SK-N-SH (cell line): ENCODE measurements at regions not wholly inside any gene's neighbourhood (a gene's known extent, or its start where the extent isn't known, plus 50 kb on each side); places are given as distances from the start of the nearest gene placed in this dataset.

Experiments
- CTCF ChIA-PET: fragments of 300-600, 350-600 bp; formaldehyde crosslinking; extraction: SDS; loops from one replicate; lab custom pipeline; 2021; lab: Yijun Ruan, JAX
- POLR2A ChIA-PET: fragments of 350-600 bp; sonication (Branson Sonifier 250); formaldehyde crosslinking; extraction: SDS; loops from one replicate; lab custom pipeline; 2020; ENCODE audit warnings: antibody characterized with exemption, inconsistent platforms; lab: Yijun Ruan, JAX
- DNase-seq: peaks from one replicate; pipeline ENCODE4 v3.0.0; 2012
- H2AFZ ChIP-seq: fragments of 200-600 bp; sonication (generic); 2 replicates; pipeline ENCODE4 v1.8.1; 2016; ENCODE audit warnings: antibody characterized with exemption, mild to moderate bottlenecking, low read depth
- H3F3A ChIP-seq: fragments of 200-600 bp; sonication (generic); replicated peaks from 2 replicates; pipeline ENCODE3; 2016; ENCODE audit warnings: antibody characterized with exemption, mild to moderate bottlenecking; ENCODE audit not compliant: insufficient read depth
- H3K27ac ChIP-seq, 2 experiments: fragments of 200-500 bp in 1 of 2; fragments of 200-600 bp in 1 of 2; sonication (Bioruptor generic) in 1 of 2; sonication (generic), shearing (Covaris generic) in 1 of 2; 2 replicates each; pipeline versions ENCODE4 v1.5.1 to v1.6.1; 2014 to 2016; ENCODE audit warnings: low read depth in 2 of 2, inconsistent platforms in 1 of 2, low read length in 1 of 2, mild to moderate bottlenecking in 1 of 2, mixed read lengths in 1 of 2
- H3K27me3 ChIP-seq: fragments of 200-600 bp; sonication (generic), shearing (Covaris generic); 2 replicates; pipeline ENCODE4 v1.6.1; 2016; ENCODE audit warnings: mixed run types; ENCODE audit not compliant: insufficient read depth
- H3K36me3 ChIP-seq, 2 experiments: fragments of 200-500 bp in 1 of 2; fragments of 200-600 bp in 1 of 2; sonication (Bioruptor generic) in 1 of 2; sonication (generic) in 1 of 2; replicated peaks in 1 of 2; 2 replicates each; pipeline versions ENCODE3 to v1.5.1; 2014 to 2016; ENCODE audit warnings: low read length in 1 of 2, mild to moderate bottlenecking in 1 of 2; ENCODE audit not compliant: insufficient read depth in 2 of 2, control insufficient read depth in 1 of 2
- H3K4me1 ChIP-seq, 2 experiments: fragments of 200-500 bp in 1 of 2; fragments of 200-600 bp in 1 of 2; sonication (Bioruptor generic) in 1 of 2; sonication (generic), shearing (Covaris generic) in 1 of 2; 2 replicates each; pipeline versions ENCODE4 v1.5.1 to v1.6.1; 2014 to 2016; ENCODE audit warnings: low read depth in 1 of 2, low read length in 1 of 2, mixed run types in 1 of 2; ENCODE audit not compliant: insufficient read depth in 2 of 2, control insufficient read depth in 1 of 2
- H3K4me2 ChIP-seq: fragments of 200-600 bp; sonication (generic), shearing (Covaris generic); 2 replicates; pipeline ENCODE4 v1.6.1; 2017; ENCODE audit warnings: mixed run types
- H3K4me3 ChIP-seq, 2 experiments: fragments of 200-500 bp in 1 of 2; fragments of 200-600 bp in 1 of 2; sonication (Bioruptor generic) in 1 of 2; sonication (generic), shearing (Covaris generic) in 1 of 2; 2 replicates each; pipeline versions ENCODE4 v1.5.1 to v1.8.1; 2014 to 2016; ENCODE audit warnings: low read depth in 2 of 2, inconsistent platforms in 1 of 2, low read length in 1 of 2, mild to moderate bottlenecking in 1 of 2, mixed read lengths in 1 of 2, moderate library complexity in 1 of 2
- H3K79me2 ChIP-seq: fragments of 200-600 bp; sonication (generic); 2 replicates; pipeline ENCODE4 v1.8.1; 2017; ENCODE audit warnings: mild to moderate bottlenecking; ENCODE audit not compliant: insufficient read depth
- H3K9ac ChIP-seq: fragments of 200-600 bp; sonication (generic); 2 replicates; pipeline ENCODE4 v1.6.1; 2017; ENCODE audit warnings: mixed run types
- H3K9me2 ChIP-seq: fragments of 200-600 bp; sonication (generic); 2 replicates; pipeline ENCODE4 v1.6.1; 2017; ENCODE audit warnings: mixed run types
- H3K9me3 ChIP-seq: fragments of 200-600 bp; sonication (generic); 2 replicates; pipeline ENCODE4 v1.6.1; 2017; ENCODE audit warnings: mixed run types, mild to moderate bottlenecking, moderate library complexity
- H4K20me1 ChIP-seq: fragments of 200-600 bp; sonication (generic); 2 replicates; pipeline ENCODE4 v1.6.1; 2017; ENCODE audit warnings: mild to moderate bottlenecking, mixed run types; ENCODE audit not compliant: insufficient read depth
- CHD2 ChIP-seq: fragments of 150-350 bp; IDR thresholded peaks from 2 replicates; pipeline ENCODE4 v1.6.1; 2018; ENCODE audit warnings: low read length; ENCODE audit not compliant: partially characterized antibody
- FOSL2 ChIP-seq: IDR thresholded peaks from 2 replicates; pipeline ENCODE4 v1.4.0; 2012; ENCODE audit warnings: low read depth, mild to moderate bottlenecking, moderate library complexity, borderline replicate concordance
- FOXJ3 ChIP-seq: sonication (generic); formaldehyde crosslinking; IDR thresholded peaks from 2 replicates; pipeline ENCODE4 v1.5.1; 2020; ENCODE audit warnings: mild to moderate bottlenecking, missing genetic modification reagents
- GABPA ChIP-seq: IDR thresholded peaks from 2 replicates; pipeline ENCODE4 v1.4.0; 2012; ENCODE audit warnings: low read depth, mild to moderate bottlenecking
- GATA2 ChIP-seq: sonication (generic); formaldehyde crosslinking; IDR thresholded peaks from 2 replicates; pipeline ENCODE4 v1.5.0; 2020; ENCODE audit warnings: mild to moderate bottlenecking, missing genetic modification reagents
- IRF3 ChIP-seq: fragments of 150-350 bp; IDR thresholded peaks from 2 replicates; pipeline ENCODE4 v1.6.1; 2016; ENCODE audit warnings: mild to moderate bottlenecking, low read depth, low read length
- JUND ChIP-seq: IDR thresholded peaks from 2 replicates; pipeline ENCODE4 v1.4.0; 2012
- MAX ChIP-seq: IDR thresholded peaks from 2 replicates; pipeline ENCODE4 v1.4.0; 2012; ENCODE audit warnings: low read depth
- NFIC ChIP-seq: IDR thresholded peaks from 2 replicates; pipeline ENCODE4 v1.4.0; 2012; ENCODE audit warnings: borderline replicate concordance
- NRF1 ChIP-seq: IDR thresholded peaks from 2 replicates; pipeline ENCODE4 v1.6.1; 2012; ENCODE audit warnings: low read depth, mild to moderate bottlenecking, low read length
- PBX3 ChIP-seq: IDR thresholded peaks from 2 replicates; pipeline ENCODE4; 2012
- POLR2AphosphoS5 ChIP-seq: IDR thresholded peaks from 2 replicates; pipeline ENCODE4 v1.6.1; 2012; ENCODE audit warnings: low read depth, low read length
- RAD21 ChIP-seq: IDR thresholded peaks from 2 replicates; pipeline ENCODE4 v1.6.1; 2012; ENCODE audit warnings: mild to moderate bottlenecking, low read length
- RCOR1 ChIP-seq: fragments of 150-350 bp; IDR thresholded peaks from 2 replicates; pipeline ENCODE4 v1.6.1; 2017; ENCODE audit warnings: antibody characterized with exemption, low read length
- REST ChIP-seq: IDR thresholded peaks from 2 replicates; pipeline ENCODE4 v1.6.1; 2012; ENCODE audit warnings: mild to moderate bottlenecking, low read depth, low read length, moderate library complexity
- RFX5 ChIP-seq: IDR thresholded peaks from 2 replicates; pipeline ENCODE4 v1.6.1; 2012; ENCODE audit warnings: mild to moderate bottlenecking, improper control_type of control experiment, low read length
- RXRA ChIP-seq: IDR thresholded peaks from 2 replicates; pipeline ENCODE4 v1.4.0; 2012; ENCODE audit warnings: low read depth, mild to moderate bottlenecking, borderline replicate concordance
- SIN3A ChIP-seq: IDR thresholded peaks from 2 replicates; pipeline ENCODE4 v1.6.1; 2012; ENCODE audit warnings: low read depth, mild to moderate bottlenecking, low read length, moderate library complexity, borderline replicate concordance
- USF2 ChIP-seq: fragments of 150-350 bp; IDR thresholded peaks from 2 replicates; pipeline ENCODE4 v1.6.1; 2017; ENCODE audit warnings: antibody characterized with exemption, low read length, low read depth, borderline replicate concordance
- YY1 ChIP-seq: IDR thresholded peaks from 2 replicates; pipeline ENCODE4 v1.4.0; 2012; ENCODE audit warnings: low read depth, mild to moderate bottlenecking
- WGBS: methylation state at CpG from one replicate; pipeline ENCODE4 v1.1.6; 2017; ENCODE audit warnings: low lambda C conversion rate; 5-methylcytosine and 5-hydroxymethylcytosine counted together
- TF ChIP-seq, protein P1 (sequence below): IDR thresholded peaks from 2 replicates; pipeline ENCODE4 v1.4.0; 2012; ENCODE audit warnings: low read depth, borderline replicate concordance

- H3K9me2 ChIP-seq = no peaks in the 10 kb centered on the region
- no peaks in the 10 kb centered on the region for H4K20me1 ChIP-seq
- H3K9me3 ChIP-seq = no peaks in the 10 kb centered on the region
- H3K4me2 ChIP-seq = no peak overlapping the region
- H3K9ac ChIP-seq = no peak overlapping the region
- H3K36me3 ChIP-seq = no peaks in the 10 kb centered on the region
- no peak overlapping the region for H3K4me3 ChIP-seq
- no peaks in the 10 kb centered on the region for H3K27me3 ChIP-seq
- TF ChIP-seq PBX3 (no peak), RCOR1 (no peak), FOXJ3 (no peak), JUND (no peak), CHD2 (no peak), POLR2AphosphoS5 (no peak), REST (no peak), YY1 (no peak), GABPA (no peak), NFIC (no peak), RFX5 (no peak), GATA2 (CRISPR knock-in tag) (no peak), FOSL2 (no peak), NRF1 (no peak), MAX (no peak)
- H3F3A ChIP-seq = no peaks in the 10 kb centered on the region
- H3K4me1 ChIP-seq = no peaks in the 10 kb centered on the region
- CTCF ChIA-PET = no interaction called here
- POLR2A ChIA-PET = no interaction called here
- WGBS = 18% methylated on average over 3 of the region's 3 CpGs
- no peak for DNase-seq
- H3K79me2 ChIP-seq = no peaks in the 10 kb centered on the region
- no peak overlapping the region for H2AFZ ChIP-seq
- no peak overlapping the region for H3K27ac ChIP-seq
These were observed 386.0 kb upstream of the GYPC start for GRCh38 chr2:126269911-126270310.

DNA sequence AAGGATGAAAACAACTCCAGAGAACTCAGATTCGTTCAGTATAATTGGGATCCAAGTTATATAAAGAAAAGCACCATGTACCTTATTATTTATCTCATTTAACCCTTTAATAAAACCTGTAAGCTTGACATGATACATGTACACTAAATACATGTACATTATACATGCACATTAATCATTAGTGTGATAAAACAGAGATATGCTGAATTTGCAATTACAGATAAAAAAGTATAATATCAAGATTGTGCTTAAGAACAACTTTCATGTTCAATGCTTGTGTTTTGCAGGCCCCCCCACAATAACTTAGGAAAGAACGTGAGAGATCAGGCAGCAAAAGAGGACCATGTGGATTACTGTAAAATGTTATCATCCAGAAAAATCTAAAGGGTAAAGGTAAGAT is 385.4 kb upstream of the GYPC start:
- Histone ChIP-seq H3K9ac (no peak overlapping the region), H3K9me2 (no peaks in the 10 kb centered on the region), H3K27me3 (no peaks in the 10 kb centered on the region), H3K4me2 (no peak overlapping the region), H3K4me1 (no peaks in the 10 kb centered on the region), H3K9me3 (no peaks in the 10 kb centered on the region), H3K79me2 (no peaks in the 10 kb centered on the region), H3K36me3 (no peaks in the 10 kb centered on the region), H3F3A (no peaks in the 10 kb centered on the region), H4K20me1 (no peaks in the 10 kb centered on the region), H3K27ac (no peak overlapping the region), H2AFZ (no peak overlapping the region), H3K4me3 (no peak overlapping the region)
- 2% methylated on average over 2 of the region's 2 CpGs for WGBS
- DNase-seq = no peak
- ChIA-PET POLR2A (no interaction called here), CTCF (no interaction called here)
- TF ChIP-seq POLR2AphosphoS5 = no peak
- TF ChIP-seq FOXJ3 = no peak
- TF ChIP-seq RXRA = no peak
- TF ChIP-seq, protein P1, sequence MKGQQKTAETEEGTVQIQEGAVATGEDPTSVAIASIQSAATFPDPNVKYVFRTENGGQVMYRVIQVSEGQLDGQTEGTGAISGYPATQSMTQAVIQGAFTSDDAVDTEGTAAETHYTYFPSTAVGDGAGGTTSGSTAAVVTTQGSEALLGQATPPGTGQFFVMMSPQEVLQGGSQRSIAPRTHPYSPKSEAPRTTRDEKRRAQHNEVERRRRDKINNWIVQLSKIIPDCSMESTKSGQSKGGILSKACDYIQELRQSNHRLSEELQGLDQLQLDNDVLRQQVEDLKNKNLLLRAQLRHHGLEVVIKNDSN = no peak
- no peak for TF ChIP-seq NRF1
- TF ChIP-seq IRF3 = no peak
- no peak for TF ChIP-seq FOSL2
- TF ChIP-seq RAD21 = no peak
- no peak for TF ChIP-seq USF2
- no peak for TF ChIP-seq MAX
- TF ChIP-seq SIN3A = no peak
